Activated B cell treated with CpG ODN at 0.5 μM for 24 hours (primary cell): ENCODE measurements at regions not wholly inside any gene's neighbourhood (a gene's known extent, or its start where the extent isn't known, plus 50 kb on each side); places are given as distances from the start of the nearest gene placed in this dataset.

ENCODE experiments used
- ATAC-seq: fragments of 200-7000 bp; cut with Tn5 transposase; one replicate; pipeline ENCODE4 v1.10.0; 2021; ENCODE audit warnings: low read depth, mild to moderate bottlenecking, moderate library complexity
- CTCF ChIA-PET: fragments of 350-600 bp; sonication (Branson Sonifier 250); formaldehyde crosslinking; loops from one replicate; lab custom pipeline; 2021; ENCODE audit warnings: antibody characterized with exemption; lab: Charles Lee
- POLR2A ChIA-PET: fragments of 350-600 bp; sonication (Branson Sonifier 250); formaldehyde crosslinking; loops from one replicate; lab custom pipeline; 2021; ENCODE audit warnings: antibody characterized with exemption; lab: Charles Lee
- DNase-seq: peaks from one replicate; pipeline ENCODE4 v3.0.0; 2022
- H3K27ac Mint-ChIP-seq: one replicate; pipeline ENCODE4 v1.8.0; 2020; ENCODE audit warnings: mixed read lengths
- H3K27me3 Mint-ChIP-seq: one replicate; pipeline ENCODE4 v1.8.0; 2021; ENCODE audit warnings: mixed read lengths
- H3K36me3 Mint-ChIP-seq: one replicate; pipeline ENCODE4 v1.8.0; 2021; ENCODE audit warnings: low read depth, mixed read lengths
- H3K4me1 Mint-ChIP-seq: one replicate; pipeline ENCODE4 v1.8.0; 2021; ENCODE audit warnings: mixed read lengths
- H3K4me3 Mint-ChIP-seq: one replicate; pipeline ENCODE4 v1.8.0; 2020; ENCODE audit warnings: mild to moderate bottlenecking, mixed read lengths
- H3K9me3 Mint-ChIP-seq: one replicate; pipeline ENCODE4 v1.8.0; 2020; ENCODE audit warnings: mixed read lengths
- intact Hi-C: fragments of 100-400 bp; cut with micrococcal nuclease; formaldehyde crosslinking; loops from one replicate; pipeline ENCODE4 v1.15.1; 2024
- TF ChIP-seq, protein P1 (sequence below): fragments of 200-600 bp; IDR thresholded peaks from one replicate; pipeline ENCODE4 v1.8.0; 2022; ENCODE audit warnings: antibody characterized with exemption, mild to moderate bottlenecking

DNA sequence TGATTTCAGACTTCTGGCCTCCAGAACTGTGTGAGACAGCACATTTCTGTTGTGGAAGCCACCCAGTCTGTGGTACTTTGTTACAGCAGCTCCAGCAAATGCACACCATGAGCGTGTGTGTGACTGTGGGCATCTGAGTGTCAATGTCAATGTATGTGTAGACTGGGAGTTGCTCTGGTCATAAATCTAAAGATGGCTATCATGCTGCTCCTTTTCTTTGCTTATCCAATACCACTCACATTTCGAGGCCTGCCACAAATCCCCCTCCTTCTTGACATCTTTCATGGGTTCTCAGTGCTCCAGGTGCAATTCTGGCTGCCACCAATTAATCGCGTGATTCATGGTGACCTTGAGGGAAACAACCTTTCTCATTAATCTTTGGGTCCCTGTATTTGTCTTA is 141.2 kb downstream of the RWDD3 start:
- TF ChIP-seq, protein P1, sequence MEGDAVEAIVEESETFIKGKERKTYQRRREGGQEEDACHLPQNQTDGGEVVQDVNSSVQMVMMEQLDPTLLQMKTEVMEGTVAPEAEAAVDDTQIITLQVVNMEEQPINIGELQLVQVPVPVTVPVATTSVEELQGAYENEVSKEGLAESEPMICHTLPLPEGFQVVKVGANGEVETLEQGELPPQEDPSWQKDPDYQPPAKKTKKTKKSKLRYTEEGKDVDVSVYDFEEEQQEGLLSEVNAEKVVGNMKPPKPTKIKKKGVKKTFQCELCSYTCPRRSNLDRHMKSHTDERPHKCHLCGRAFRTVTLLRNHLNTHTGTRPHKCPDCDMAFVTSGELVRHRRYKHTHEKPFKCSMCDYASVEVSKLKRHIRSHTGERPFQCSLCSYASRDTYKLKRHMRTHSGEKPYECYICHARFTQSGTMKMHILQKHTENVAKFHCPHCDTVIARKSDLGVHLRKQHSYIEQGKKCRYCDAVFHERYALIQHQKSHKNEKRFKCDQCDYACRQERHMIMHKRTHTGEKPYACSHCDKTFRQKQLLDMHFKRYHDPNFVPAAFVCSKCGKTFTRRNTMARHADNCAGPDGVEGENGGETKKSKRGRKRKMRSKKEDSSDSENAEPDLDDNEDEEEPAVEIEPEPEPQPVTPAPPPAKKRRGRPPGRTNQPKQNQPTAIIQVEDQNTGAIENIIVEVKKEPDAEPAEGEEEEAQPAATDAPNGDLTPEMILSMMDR = no peak
- Mint-ChIP-seq H3K27me3 (no peaks in the 10 kb centered on the region), H3K9me3 (no peaks in the 10 kb centered on the region), H3K36me3 (no peaks in the 10 kb centered on the region), H3K4me1 (no peaks in the 10 kb centered on the region), H3K27ac (no peak overlapping the region), H3K4me3 (no peak overlapping the region)
- intact Hi-C loops = no loop called here
- ChIA-PET CTCF (no interaction called here), POLR2A (no interaction called here)
- DNase-seq (no peak), ATAC-seq (no peak)

DNA sequence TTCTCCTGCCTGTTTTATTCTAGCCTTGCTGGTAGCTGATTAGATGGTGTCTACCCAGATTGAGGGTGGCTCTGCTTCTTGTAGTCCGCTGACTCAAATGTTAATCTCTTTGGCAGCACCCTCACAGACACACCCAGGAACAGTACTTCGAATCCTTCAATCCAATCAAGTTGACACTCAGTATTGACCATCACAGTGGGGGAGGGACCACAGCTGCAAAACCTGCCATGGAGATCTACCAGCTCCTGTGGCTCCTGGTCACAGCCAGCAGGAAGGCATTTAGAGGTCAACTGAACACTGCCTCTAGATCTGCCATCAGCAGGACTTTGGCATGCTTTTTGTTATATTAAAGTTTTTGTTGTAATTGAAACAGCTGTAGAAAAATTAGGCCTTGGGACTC is 146.9 kb downstream of the RWDD3 start:
- Mint-ChIP-seq H3K27ac (no peak overlapping the region), H3K4me3 (no peak overlapping the region), H3K4me1 (no peaks in the 10 kb centered on the region), H3K9me3 (no peaks in the 10 kb centered on the region), H3K36me3 (no peaks in the 10 kb centered on the region), H3K27me3 (no peaks in the 10 kb centered on the region)
- POLR2A ChIA-PET = no interaction called here
- CTCF ChIA-PET = no interaction called here
- DNase-seq (no peak), ATAC-seq (no peak)
- TF ChIP-seq, protein P1 = no peak
- intact Hi-C loops = no loop called here

DNA sequence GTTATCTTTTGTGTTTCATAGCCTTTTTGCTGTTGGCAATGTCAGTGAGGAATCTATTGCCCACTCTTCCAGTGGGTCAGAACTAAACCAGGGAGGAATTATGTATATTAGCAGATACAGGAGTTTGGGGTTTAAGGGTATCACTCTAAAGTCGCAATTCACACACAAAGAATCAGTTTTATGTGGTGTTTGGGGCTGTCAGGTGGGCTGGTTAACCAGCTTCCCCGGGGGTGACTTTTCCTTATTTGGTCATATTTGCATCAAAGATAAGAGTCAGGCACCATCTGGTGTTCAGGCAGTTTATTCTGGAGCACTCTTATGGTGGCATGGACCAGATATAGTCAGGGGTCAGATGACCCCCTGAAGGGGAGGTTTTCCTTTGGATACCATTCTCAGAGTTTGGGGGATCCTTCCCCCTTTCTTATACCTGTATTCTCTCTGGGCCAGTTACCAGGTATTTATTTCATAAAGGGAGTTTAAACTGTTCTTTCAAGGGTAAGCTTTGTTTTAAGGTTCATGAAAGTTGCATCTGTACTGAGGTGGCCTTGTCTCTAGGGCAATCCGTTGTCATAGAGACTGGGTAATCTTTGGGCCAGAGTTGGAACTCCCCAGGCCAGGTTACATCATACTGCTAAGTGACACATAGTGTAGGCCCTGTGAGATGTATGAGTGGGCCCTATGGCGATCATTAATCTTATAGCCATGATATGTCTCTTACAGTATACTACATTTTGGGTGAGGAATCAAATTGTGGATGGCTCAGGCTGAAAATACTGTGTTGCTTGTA is 148.2 kb downstream of the RWDD3 start:
- no peak for DNase-seq
- Mint-ChIP-seq H3K36me3 (no peaks in the 10 kb centered on the region), H3K9me3 (no peaks in the 10 kb centered on the region), H3K27ac (no peak overlapping the region), H3K4me3 (no peak overlapping the region), H3K27me3 (no peaks in the 10 kb centered on the region), H3K4me1 (no peaks in the 10 kb centered on the region)
- CTCF ChIA-PET = no interaction called here
- TF ChIP-seq, protein P1 = no peak
- POLR2A ChIA-PET = no interaction called here
- ATAC-seq = no peak
- intact Hi-C loops = no loop called here

DNA sequence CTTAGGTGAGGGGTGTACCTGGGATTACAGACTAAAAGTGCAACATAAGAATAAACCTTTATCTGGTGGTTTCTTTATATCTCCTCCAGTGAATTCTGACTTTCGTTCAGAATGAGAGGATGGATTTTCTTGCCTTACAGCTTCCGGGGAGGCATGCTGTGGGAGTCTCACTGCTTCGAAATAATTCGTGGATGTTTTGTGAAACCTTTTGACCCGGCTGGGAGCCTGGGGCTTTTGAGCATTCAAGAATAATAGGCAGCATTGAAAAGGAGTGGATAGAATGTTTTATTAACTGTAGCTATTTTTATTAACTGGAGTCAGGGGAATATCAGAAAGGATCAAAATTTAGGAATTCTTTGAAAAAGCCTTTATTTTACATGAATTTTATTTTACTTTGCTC is 149.1 kb downstream of the RWDD3 start:
- CTCF ChIA-PET = no interaction called here
- intact Hi-C loops = no loop called here
- Mint-ChIP-seq H3K27me3 (no peaks in the 10 kb centered on the region), H3K27ac (no peak overlapping the region), H3K4me1 (no peaks in the 10 kb centered on the region), H3K9me3 (no peaks in the 10 kb centered on the region), H3K4me3 (no peak overlapping the region), H3K36me3 (no peaks in the 10 kb centered on the region)
- TF ChIP-seq, protein P1 = no peak
- POLR2A ChIA-PET = no interaction called here
- ATAC-seq (no peak), DNase-seq (no peak)

DNA sequence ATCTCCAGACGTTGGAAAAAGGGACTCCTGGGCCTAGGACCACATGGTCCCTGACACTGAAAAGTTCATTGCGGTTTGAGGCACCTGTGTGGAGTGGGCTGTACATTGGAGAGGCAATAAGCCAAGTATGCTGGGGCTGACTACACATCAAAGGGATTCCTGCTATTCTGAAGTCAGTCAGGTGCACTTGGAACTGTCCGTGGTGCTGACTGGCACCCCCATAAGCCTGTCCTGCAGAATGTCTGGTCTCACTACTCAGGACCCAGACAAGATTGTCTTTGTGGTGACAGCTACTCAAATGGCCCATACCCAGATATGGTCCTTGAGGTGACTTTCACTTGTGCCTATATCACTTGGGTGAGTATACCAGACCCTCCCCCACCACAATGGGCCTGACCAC is 150.6 kb downstream of the RWDD3 start:
- CTCF ChIA-PET = no interaction called here
- POLR2A ChIA-PET = no interaction called here
- DNase-seq = no peak

More for the DNA sequence above, 150.6 kb downstream of the RWDD3 start:
- Mint-ChIP-seq H3K4me3 (no peak overlapping the region), H3K9me3 (no peaks in the 10 kb centered on the region), H3K36me3 (no peaks in the 10 kb centered on the region), H3K4me1 (no peaks in the 10 kb centered on the region), H3K27me3 (no peaks in the 10 kb centered on the region), H3K27ac (no peak overlapping the region)
- intact Hi-C loops = no loop called here
- no peak for ATAC-seq
- TF ChIP-seq, protein P1 = no peak
